Skeletal muscle satellite cell (primary cell): ENCODE measurements at regions not wholly inside any gene's neighbourhood (a gene's known extent, or its start where the extent isn't known, plus 50 kb on each side); places are given as distances from the start of the nearest gene placed in this dataset.

ENCODE experiments used
- H3K27me3 ChIP-seq: 2 replicates; pipeline ENCODE4 v1.7.0; 2013; ENCODE audit warnings: low read length; ENCODE audit not compliant: control insufficient read depth, insufficient read depth
- H3K36me3 ChIP-seq: 2 replicates; pipeline ENCODE4 v1.7.0; 2013; ENCODE audit warnings: mild to moderate bottlenecking, control low read depth, low read length; ENCODE audit not compliant: insufficient read depth
- H3K4me1 ChIP-seq: 2 replicates; pipeline ENCODE4 v1.7.0; 2013; ENCODE audit warnings: low read length; ENCODE audit not compliant: control insufficient read depth, insufficient read depth
- H3K4me2 ChIP-seq: 2 replicates; pipeline ENCODE4 v1.7.0; 2013; ENCODE audit warnings: mild to moderate bottlenecking, low read length
- H3K4me3 ChIP-seq: 2 replicates; pipeline ENCODE4 v1.7.0; 2013; ENCODE audit warnings: low read length
- H3K9ac ChIP-seq: 2 replicates; pipeline ENCODE4 v1.7.0; 2013; ENCODE audit warnings: mild to moderate bottlenecking, low read depth, low read length, moderate library complexity
- H3K9me3 ChIP-seq: replicated peaks from 2 replicates; pipeline ENCODE4 v1.7.0; 2013; ENCODE audit warnings: mild to moderate bottlenecking, control low read depth, low read length

- Histone ChIP-seq H3K9me3 (peaks cover 4% of the 10 kb centered on the region), H3K9ac (no peak overlapping the region), H3K27me3 (no peaks in the 10 kb centered on the region), H3K4me2 (no peak overlapping the region), H3K36me3 (no peaks in the 10 kb centered on the region), H3K4me1 (no peaks in the 10 kb centered on the region), H3K4me3 (no peak overlapping the region)
Measured at GRCh38 chr5:4182144-4182543, 586.5 kb downstream of the IRX1 start.

GRCh38 chr5:4185127-4185526, 589.5 kb downstream of the IRX1 start:
- Histone ChIP-seq H3K9me3 (peaks cover 4% of the 10 kb centered on the region), H3K4me1 (no peaks in the 10 kb centered on the region), H3K36me3 (no peaks in the 10 kb centered on the region), H3K4me2 (no peak overlapping the region), H3K27me3 (no peaks in the 10 kb centered on the region), H3K9ac (no peak overlapping the region), H3K4me3 (no peak overlapping the region)

- Histone ChIP-seq H3K9me3 (peaks cover 4% of the 10 kb centered on the region), H3K4me1 (no peaks in the 10 kb centered on the region), H3K9ac (no peak overlapping the region), H3K4me2 (no peak overlapping the region), H3K36me3 (no peaks in the 10 kb centered on the region), H3K27me3 (no peaks in the 10 kb centered on the region), H3K4me3 (no peak overlapping the region)
Measured at GRCh38 chr5:4188704-4189103, 593.1 kb downstream of the IRX1 start.

- Histone ChIP-seq H3K4me3 (no peak overlapping the region), H3K4me1 (no peaks in the 10 kb centered on the region), H3K9ac (no peak overlapping the region), H3K27me3 (no peaks in the 10 kb centered on the region), H3K9me3 (peaks cover 9% of the 10 kb centered on the region), H3K36me3 (no peaks in the 10 kb centered on the region), H3K4me2 (no peak overlapping the region)
Measured at GRCh38 chr5:4189317-4189716, 593.7 kb downstream of the IRX1 start.

GRCh38 chr5:4191041-4191440, 595.4 kb downstream of the IRX1 start:
- H3K36me3 ChIP-seq = no peaks in the 10 kb centered on the region
- H3K27me3 ChIP-seq = no peaks in the 10 kb centered on the region
- H3K4me3 ChIP-seq = no peak overlapping the region
- H3K9me3 ChIP-seq = peaks cover 9% of the 10 kb centered on the region
- H3K4me1 ChIP-seq = no peaks in the 10 kb centered on the region
- H3K9ac ChIP-seq = no peak overlapping the region
- no peak overlapping the region for H3K4me2 ChIP-seq

- Histone ChIP-seq H3K36me3 (no peaks in the 10 kb centered on the region), H3K27me3 (no peaks in the 10 kb centered on the region), H3K4me3 (no peak overlapping the region), H3K4me1 (no peaks in the 10 kb centered on the region), H3K4me2 (no peak overlapping the region), H3K9me3 (peaks cover 9% of the 10 kb centered on the region), H3K9ac (no peak overlapping the region)
Measured at GRCh38 chr5:4191703-4192102, 596.1 kb downstream of the IRX1 start.

GRCh38 chr5:4192111-4192510, 596.5 kb downstream of the IRX1 start:
- Histone ChIP-seq H3K9me3 (peaks cover 8% of the 10 kb centered on the region), H3K4me1 (no peaks in the 10 kb centered on the region), H3K27me3 (no peaks in the 10 kb centered on the region), H3K4me3 (no peak overlapping the region), H3K36me3 (no peaks in the 10 kb centered on the region), H3K4me2 (no peak overlapping the region), H3K9ac (no peak overlapping the region)

GRCh38 chr5:4196744-4197143, 601.1 kb downstream of the IRX1 start:
- no peak overlapping the region for H3K9ac ChIP-seq
- no peaks in the 10 kb centered on the region for H3K27me3 ChIP-seq
- H3K4me1 ChIP-seq = no peaks in the 10 kb centered on the region
- no peak overlapping the region for H3K4me3 ChIP-seq
- peaks cover 12% of the 10 kb centered on the region for H3K9me3 ChIP-seq
- no peaks in the 10 kb centered on the region for H3K36me3 ChIP-seq
- H3K4me2 ChIP-seq = no peak overlapping the region

- Histone ChIP-seq H3K4me2 (no peak overlapping the region), H3K9ac (no peak overlapping the region), H3K36me3 (no peaks in the 10 kb centered on the region), H3K4me3 (no peak overlapping the region), H3K4me1 (no peaks in the 10 kb centered on the region), H3K27me3 (no peaks in the 10 kb centered on the region), H3K9me3 (peaks cover 12% of the 10 kb centered on the region)
Measured at GRCh38 chr5:4197151-4197550, 601.5 kb downstream of the IRX1 start.

- no peak overlapping the region for H3K4me3 ChIP-seq
- H3K9me3 ChIP-seq = peaks cover 12% of the 10 kb centered on the region
- no peaks in the 10 kb centered on the region for H3K27me3 ChIP-seq
- no peaks in the 10 kb centered on the region for H3K4me1 ChIP-seq
- no peak overlapping the region for H3K4me2 ChIP-seq
- H3K9ac ChIP-seq = no peak overlapping the region
- no peaks in the 10 kb centered on the region for H3K36me3 ChIP-seq
Measured at GRCh38 chr5:4198461-4198860, 602.8 kb downstream of the IRX1 start.

GRCh38 chr5:4199049-4199841, 603.6 kb downstream of the IRX1 start:
- no peaks in the 10 kb centered on the region for H3K4me1 ChIP-seq
- H3K4me2 ChIP-seq = no peak overlapping the region
- H3K36me3 ChIP-seq = no peaks in the 10 kb centered on the region
- no peaks in the 10 kb centered on the region for H3K27me3 ChIP-seq
- H3K4me3 ChIP-seq = no peak overlapping the region
- no peak overlapping the region for H3K9ac ChIP-seq
- peaks cover 9% of the 10 kb centered on the region for H3K9me3 ChIP-seq

- H3K9me3 ChIP-seq = peaks cover 11% of the 10 kb centered on the region
- H3K36me3 ChIP-seq = no peaks in the 10 kb centered on the region
- H3K27me3 ChIP-seq = no peaks in the 10 kb centered on the region
- H3K4me2 ChIP-seq = no peak overlapping the region
- no peak overlapping the region for H3K9ac ChIP-seq
- no peak overlapping the region for H3K4me3 ChIP-seq
- H3K4me1 ChIP-seq = no peaks in the 10 kb centered on the region
Measured at GRCh38 chr5:4203146-4203545, 607.5 kb downstream of the IRX1 start.
